ENCODE measurements at regions not wholly inside any gene's neighbourhood (a gene's known extent, or its start where the extent isn't known, plus 50 kb on each side); places are given as distances from the start of the nearest gene placed in this dataset.

DNA sequence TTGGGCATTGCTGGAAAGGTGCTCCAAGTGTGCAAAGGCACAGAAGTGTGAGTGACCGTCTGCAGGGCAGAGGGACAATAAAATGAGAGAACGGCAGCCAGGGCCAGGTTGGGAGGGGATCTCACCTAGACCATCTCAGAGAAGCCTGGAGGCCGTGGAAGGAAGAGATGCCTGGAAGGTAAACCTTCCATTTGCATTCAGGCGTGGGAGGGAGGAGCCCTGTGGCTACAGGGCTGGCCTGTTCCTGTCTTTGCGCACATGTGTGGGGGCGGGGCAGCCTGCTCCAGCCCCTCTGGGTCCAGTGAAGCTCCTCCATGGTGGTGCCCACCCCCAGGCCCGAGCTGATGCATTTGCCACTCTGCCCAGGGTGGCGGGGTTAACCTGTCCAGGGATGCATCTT lies 473.6 kb upstream of the MGMT start:
- Histone ChIP-seq H3K27me3 (ENCODE audit: control insufficient read depth in 2 of 2, insufficient read depth in 1 of 2, low read length in 1 of 2) (peaks cover 0 to 2% of the 10 kb centered on the region in 2 donors), H3K9me3 (ENCODE audit: control insufficient read depth in 2 of 2, insufficient read depth in 1 of 2, low read length in 1 of 2) (no peaks in the 10 kb centered on the region), H3K36me3 (ENCODE audit: control insufficient read depth in 2 of 2, insufficient read depth in 2 of 2, low read length in 1 of 2) (no peaks in the 10 kb centered on the region), H3K27ac (ENCODE audit: low read depth in 1 of 2, low read length in 1 of 2) (no peak overlapping the region), H3K4me3 (ENCODE audit: low read length in 2 of 2) (no peak overlapping the region), H3K4me1 (ENCODE audit: control insufficient read depth in 2 of 2, insufficient read depth in 2 of 2, low read length in 2 of 2) (no peaks in the 10 kb centered on the region)
- 90% methylated on average over 8 of the region's 8 CpGs for WGBS
- DNase-seq (ENCODE audit: low read depth in 6 of 9, low spot score in 9 of 9) = no peak

DNA sequence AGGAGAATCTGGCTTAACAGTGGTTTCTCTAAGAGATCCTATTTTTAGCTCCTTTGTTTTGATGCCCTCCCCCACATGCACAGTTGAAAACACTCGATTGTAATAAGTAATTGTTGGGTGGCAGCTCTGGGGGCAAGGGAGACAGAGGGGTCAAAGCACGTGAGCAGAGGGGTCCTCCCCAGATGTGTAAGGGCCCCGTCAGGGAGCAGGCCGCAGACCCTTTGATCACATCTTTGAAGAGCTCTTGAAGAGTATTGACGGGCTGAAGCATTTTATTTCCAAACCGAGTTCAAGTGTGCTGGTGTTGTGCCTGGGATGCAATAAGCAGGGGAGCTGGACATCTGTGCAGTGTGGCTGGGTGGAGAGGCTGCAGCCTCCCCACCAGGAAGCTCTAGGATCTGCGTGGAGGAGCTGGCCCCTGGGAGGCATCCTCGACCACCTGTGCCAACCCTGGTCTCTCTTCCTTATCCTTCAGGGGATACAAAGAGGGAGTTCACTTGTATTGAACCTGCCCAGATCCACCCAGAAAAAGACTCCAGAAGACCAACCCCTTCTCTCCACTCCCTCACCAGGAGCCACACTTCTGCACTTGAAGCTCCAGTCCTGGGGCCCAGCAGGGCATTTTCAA lies 473.0 kb upstream of the MGMT start:
- Histone ChIP-seq H3K4me1 (ENCODE audit: control insufficient read depth in 2 of 2, insufficient read depth in 2 of 2, low read length in 2 of 2) (no peaks in the 10 kb centered on the region), H3K27ac (ENCODE audit: low read depth in 1 of 2, low read length in 1 of 2) (no peak overlapping the region), H3K4me3 (ENCODE audit: low read length in 2 of 2) (no peak overlapping the region), H3K27me3 (ENCODE audit: control insufficient read depth in 2 of 2, insufficient read depth in 1 of 2, low read length in 1 of 2) (peaks cover 0 to 2% of the 10 kb centered on the region in 2 donors), H3K9me3 (ENCODE audit: control insufficient read depth in 2 of 2, insufficient read depth in 1 of 2, low read length in 1 of 2) (no peaks in the 10 kb centered on the region), H3K36me3 (ENCODE audit: control insufficient read depth in 2 of 2, insufficient read depth in 2 of 2, low read length in 1 of 2) (no peaks in the 10 kb centered on the region)
- WGBS = 93% methylated on average over 8 of the region's 8 CpGs
- DNase-seq (ENCODE audit: low read depth in 6 of 9, low spot score in 9 of 9) = no peak

DNA sequence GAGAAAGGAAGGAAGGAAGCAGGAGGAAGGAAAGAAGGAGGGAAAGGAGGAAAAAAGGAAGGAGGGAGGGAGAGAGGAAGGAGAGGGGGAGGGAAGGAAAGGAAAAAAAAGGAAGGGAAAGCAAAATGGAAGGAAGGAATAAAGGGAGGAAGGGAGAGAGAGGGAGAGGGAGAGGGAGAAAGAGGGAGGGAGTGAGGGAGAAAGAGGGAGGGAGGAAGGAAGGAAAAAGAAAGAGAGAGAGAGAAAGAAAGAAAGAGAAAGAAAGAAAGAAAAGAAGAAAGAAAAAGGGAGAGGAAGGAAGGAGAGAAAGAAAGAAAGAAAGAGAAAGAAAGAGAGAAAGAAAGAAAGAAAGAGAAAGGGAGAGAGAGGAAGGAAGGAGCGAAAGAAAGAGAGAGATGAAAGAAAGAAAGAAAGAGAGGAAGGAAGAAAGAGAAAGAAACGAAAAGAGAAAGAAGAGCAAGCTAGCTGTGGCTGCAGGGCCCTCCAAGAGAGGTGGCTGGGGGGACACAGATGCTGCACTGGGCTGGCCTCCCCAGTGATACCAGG lies 472.4 kb upstream of the MGMT start:
- 84% methylated on average over 2 of the region's 2 CpGs for WGBS

DNA sequence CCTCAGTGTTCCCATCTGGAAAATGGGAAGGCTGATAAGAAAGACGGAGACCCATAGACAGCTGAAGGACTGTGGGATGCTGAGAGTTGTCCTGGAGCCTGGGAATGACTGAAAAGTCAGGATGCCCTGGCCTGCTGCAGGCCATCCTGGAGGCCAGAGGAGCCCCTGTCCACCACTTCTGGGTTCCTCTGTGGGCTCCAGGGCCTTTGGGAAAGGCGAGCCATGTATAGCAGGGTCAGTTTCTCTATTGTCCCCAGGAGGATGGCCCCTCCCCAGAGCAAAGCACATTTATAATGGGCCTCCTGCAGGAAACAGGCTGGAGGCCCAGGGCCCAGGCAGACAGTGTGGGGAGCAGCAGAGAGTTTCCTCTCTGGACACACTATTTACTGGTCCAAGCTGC lies 471.4 kb upstream of the MGMT start:
- Histone ChIP-seq H3K36me3 (ENCODE audit: control insufficient read depth in 2 of 2, insufficient read depth in 2 of 2, low read length in 1 of 2) (no peaks in the 10 kb centered on the region), H3K27me3 (ENCODE audit: control insufficient read depth in 2 of 2, insufficient read depth in 1 of 2, low read length in 1 of 2) (peaks cover 0 to 2% of the 10 kb centered on the region in 2 donors), H3K9me3 (ENCODE audit: control insufficient read depth in 2 of 2, insufficient read depth in 1 of 2, low read length in 1 of 2) (no peaks in the 10 kb centered on the region), H3K4me3 (ENCODE audit: low read length in 2 of 2) (no peak overlapping the region), H3K27ac (ENCODE audit: low read depth in 1 of 2, low read length in 1 of 2) (no peak overlapping the region), H3K4me1 (ENCODE audit: control insufficient read depth in 2 of 2, insufficient read depth in 2 of 2, low read length in 2 of 2) (no peaks in the 10 kb centered on the region)
- WGBS = 88% methylated on average over 2 of the region's 2 CpGs
- DNase-seq (ENCODE audit: low read depth in 6 of 9, low spot score in 9 of 9) = no peak

More for the DNA sequence above, 472.4 kb upstream of the MGMT start:
- H3K4me3 ChIP-seq (ENCODE audit: low read length in 2 of 2) = no peak overlapping the region
- H3K4me1 ChIP-seq (ENCODE audit: control insufficient read depth in 2 of 2, insufficient read depth in 2 of 2, low read length in 2 of 2) = no peaks in the 10 kb centered on the region
- H3K27me3 ChIP-seq (ENCODE audit: control insufficient read depth in 2 of 2, insufficient read depth in 1 of 2, low read length in 1 of 2) = peaks cover 0 to 2% of the 10 kb centered on the region in 2 donors
- no peak for DNase-seq (ENCODE audit: low read depth in 6 of 9, low spot score in 9 of 9)
- no peaks in the 10 kb centered on the region for H3K9me3 ChIP-seq (ENCODE audit: control insufficient read depth in 2 of 2, insufficient read depth in 1 of 2, low read length in 1 of 2)
- H3K36me3 ChIP-seq (ENCODE audit: control insufficient read depth in 2 of 2, insufficient read depth in 2 of 2, low read length in 1 of 2) = no peaks in the 10 kb centered on the region
- H3K27ac ChIP-seq (ENCODE audit: low read depth in 1 of 2, low read length in 1 of 2) = no peak overlapping the region

DNA sequence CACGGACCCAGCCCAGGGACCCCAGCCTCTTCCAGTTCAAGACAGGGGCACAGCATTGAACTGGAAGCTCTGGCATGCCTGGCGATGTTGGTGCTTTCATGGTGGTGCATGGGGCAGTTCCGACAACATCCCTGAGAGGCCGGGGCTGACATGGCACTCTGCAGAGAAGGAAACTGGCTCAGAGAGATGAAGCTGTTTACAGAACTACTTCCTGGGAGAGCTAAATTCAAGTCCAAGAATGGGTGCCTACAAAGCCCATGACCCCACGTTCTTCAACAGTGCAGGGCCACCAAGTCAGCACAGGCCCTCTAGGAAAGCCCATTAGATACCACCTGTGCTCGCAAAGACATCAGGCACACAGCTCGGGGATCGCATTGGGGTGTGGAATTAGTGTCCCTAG lies 470.9 kb upstream of the MGMT start:
- Histone ChIP-seq H3K27ac (ENCODE audit: low read depth in 1 of 2, low read length in 1 of 2) (no peak overlapping the region), H3K4me1 (ENCODE audit: control insufficient read depth in 2 of 2, insufficient read depth in 2 of 2, low read length in 2 of 2) (no peaks in the 10 kb centered on the region), H3K4me3 (ENCODE audit: low read length in 2 of 2) (no peak overlapping the region), H3K36me3 (ENCODE audit: control insufficient read depth in 2 of 2, insufficient read depth in 2 of 2, low read length in 1 of 2) (no peaks in the 10 kb centered on the region), H3K27me3 (ENCODE audit: control insufficient read depth in 2 of 2, insufficient read depth in 1 of 2, low read length in 1 of 2) (peaks cover 0 to under 1% of the 10 kb centered on the region in 2 donors), H3K9me3 (ENCODE audit: control insufficient read depth in 2 of 2, insufficient read depth in 1 of 2, low read length in 1 of 2) (no peaks in the 10 kb centered on the region)
- DNase-seq (ENCODE audit: low read depth in 6 of 9, low spot score in 9 of 9) = no peak
- 90% methylated on average over 8 of the region's 8 CpGs for WGBS

DNA sequence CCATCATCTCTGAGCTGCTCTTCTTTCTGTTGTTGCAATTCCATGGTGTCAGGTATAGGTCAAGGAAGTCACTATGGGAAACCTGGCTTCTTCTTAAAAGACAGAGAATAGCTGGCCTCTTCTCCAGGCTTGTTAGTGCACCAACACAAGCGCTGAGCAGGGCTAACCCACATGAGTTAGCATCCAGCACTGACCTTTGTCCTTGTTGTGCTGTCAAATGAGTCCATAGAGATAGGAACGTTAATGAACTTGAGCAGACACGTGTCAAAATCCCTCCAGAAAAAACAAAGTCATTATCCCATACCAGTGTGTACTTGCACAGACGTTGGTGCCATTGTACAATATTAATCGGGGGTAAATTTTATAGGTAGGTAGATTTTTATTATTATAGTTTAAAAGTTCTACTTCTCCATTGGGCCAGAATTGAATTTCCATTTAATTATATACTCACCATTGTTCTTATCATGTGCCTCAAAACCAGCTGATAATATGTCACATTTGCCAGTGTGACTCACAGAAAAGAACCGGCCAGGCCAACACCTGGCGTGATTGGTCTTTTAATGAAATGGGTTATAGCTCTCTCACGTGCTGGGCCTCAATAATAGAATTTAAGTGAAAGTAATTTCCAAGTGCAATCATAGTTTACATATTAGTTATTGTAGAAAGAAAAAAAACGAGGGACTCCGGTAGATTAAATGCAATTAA lies 468.8 kb upstream of the MGMT start:
- H3K27ac ChIP-seq (ENCODE audit: low read depth in 1 of 2, low read length in 1 of 2) = no peak overlapping the region
- no peaks in the 10 kb centered on the region for H3K4me1 ChIP-seq (ENCODE audit: control insufficient read depth in 2 of 2, insufficient read depth in 2 of 2, low read length in 2 of 2)
- H3K27me3 ChIP-seq (ENCODE audit: control insufficient read depth in 2 of 2, insufficient read depth in 1 of 2, low read length in 1 of 2) = no peaks in the 10 kb centered on the region
- no peak overlapping the region for H3K4me3 ChIP-seq (ENCODE audit: low read length in 2 of 2)
- 95% methylated on average over 10 of the region's 10 CpGs for WGBS
- no peak for DNase-seq (ENCODE audit: low read depth in 6 of 9, low spot score in 9 of 9)
- H3K9me3 ChIP-seq (ENCODE audit: control insufficient read depth in 2 of 2, insufficient read depth in 1 of 2, low read length in 1 of 2) = no peaks in the 10 kb centered on the region
- no peaks in the 10 kb centered on the region for H3K36me3 ChIP-seq (ENCODE audit: control insufficient read depth in 2 of 2, insufficient read depth in 2 of 2, low read length in 1 of 2)

DNA sequence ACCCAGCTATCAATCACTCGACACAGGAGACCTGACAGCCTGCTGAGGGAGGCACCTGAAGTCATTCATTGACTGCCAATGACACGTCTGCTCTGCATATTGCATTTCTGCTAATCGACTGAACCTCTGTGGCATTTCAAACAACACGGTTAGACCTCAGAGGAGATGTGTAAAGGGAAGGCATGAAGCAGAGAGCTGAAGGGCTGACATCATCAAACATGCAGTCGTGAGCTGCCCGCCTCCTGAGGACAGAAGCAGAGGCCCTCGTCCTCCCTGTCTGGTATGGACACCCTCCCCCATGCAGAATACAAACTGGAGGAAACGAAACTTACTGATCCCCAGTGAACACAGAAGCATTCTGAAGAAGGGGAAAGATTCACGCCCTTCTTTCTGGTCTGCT lies 462.6 kb upstream of the MGMT start:
- Histone ChIP-seq H3K27me3 (ENCODE audit: control insufficient read depth in 2 of 2, insufficient read depth in 1 of 2, low read length in 1 of 2) (no peaks in the 10 kb centered on the region), H3K4me1 (ENCODE audit: control insufficient read depth in 2 of 2, insufficient read depth in 2 of 2, low read length in 2 of 2) (no peaks in the 10 kb centered on the region), H3K27ac (ENCODE audit: low read depth in 1 of 2, low read length in 1 of 2) (no peak overlapping the region), H3K36me3 (ENCODE audit: control insufficient read depth in 2 of 2, insufficient read depth in 2 of 2, low read length in 1 of 2) (no peaks in the 10 kb centered on the region), H3K9me3 (ENCODE audit: control insufficient read depth in 2 of 2, insufficient read depth in 1 of 2, low read length in 1 of 2) (no peaks in the 10 kb centered on the region), H3K4me3 (ENCODE audit: low read length in 2 of 2) (no peak overlapping the region)
- 88% methylated on average over 9 of the region's 9 CpGs for WGBS
- DNase-seq (ENCODE audit: low read depth in 6 of 9, low spot score in 9 of 9) = no peak

DNA sequence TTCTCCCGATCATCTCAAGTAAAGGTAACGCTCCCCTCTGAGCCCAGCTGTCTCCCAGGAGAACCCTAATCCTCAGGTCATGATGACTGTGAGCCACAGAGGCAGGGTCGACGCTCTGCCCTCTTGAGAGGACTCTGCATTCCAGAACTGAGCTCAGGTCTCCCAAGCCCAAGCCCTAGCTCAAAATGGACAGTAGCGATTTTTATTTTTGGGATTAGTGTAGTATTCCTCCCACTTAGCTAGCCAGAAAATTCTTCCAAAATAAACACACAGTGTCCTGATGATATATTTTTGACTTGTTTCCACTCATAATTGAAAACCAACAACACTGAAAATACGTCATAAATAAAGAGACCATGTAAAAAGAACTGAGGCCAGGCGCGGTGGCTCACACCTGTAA lies 462.0 kb upstream of the MGMT start:
- no peak overlapping the region for H3K4me3 ChIP-seq (ENCODE audit: low read length in 2 of 2)
- no peak for DNase-seq (ENCODE audit: low read depth in 6 of 9, low spot score in 9 of 9)
- no peaks in the 10 kb centered on the region for H3K4me1 ChIP-seq (ENCODE audit: control insufficient read depth in 2 of 2, insufficient read depth in 2 of 2, low read length in 2 of 2)
- 92% methylated on average over 8 of the region's 8 CpGs for WGBS
- H3K27me3 ChIP-seq (ENCODE audit: control insufficient read depth in 2 of 2, insufficient read depth in 1 of 2, low read length in 1 of 2) = no peaks in the 10 kb centered on the region
- no peak overlapping the region for H3K27ac ChIP-seq (ENCODE audit: low read depth in 1 of 2, low read length in 1 of 2)
- H3K36me3 ChIP-seq (ENCODE audit: control insufficient read depth in 2 of 2, insufficient read depth in 2 of 2, low read length in 1 of 2) = no peaks in the 10 kb centered on the region
- H3K9me3 ChIP-seq (ENCODE audit: control insufficient read depth in 2 of 2, insufficient read depth in 1 of 2, low read length in 1 of 2) = no peaks in the 10 kb centered on the region

DNA sequence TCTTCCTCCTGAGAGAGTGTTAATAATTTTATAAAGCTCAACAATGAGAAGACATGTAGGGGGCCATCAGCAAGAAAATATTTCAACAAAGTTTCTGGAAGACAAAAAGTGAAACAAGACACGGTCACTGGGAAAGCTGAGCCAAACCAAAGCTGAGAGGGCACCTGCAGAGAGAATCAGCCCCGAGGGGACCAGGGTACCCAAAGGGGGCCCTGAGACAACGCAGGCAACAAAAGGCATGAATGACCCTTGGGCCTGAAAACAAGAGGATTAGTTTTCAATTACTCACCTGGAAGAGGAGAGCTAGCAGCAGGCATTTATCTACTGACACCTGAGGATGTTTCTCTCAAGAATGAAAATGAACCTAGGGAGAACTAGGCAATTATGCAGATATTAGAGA lies 461.2 kb upstream of the MGMT start:
- no peaks in the 10 kb centered on the region for H3K36me3 ChIP-seq (ENCODE audit: control insufficient read depth in 2 of 2, insufficient read depth in 2 of 2, low read length in 1 of 2)
- no peaks in the 10 kb centered on the region for H3K4me1 ChIP-seq (ENCODE audit: control insufficient read depth in 2 of 2, insufficient read depth in 2 of 2, low read length in 2 of 2)
- no peak for DNase-seq (ENCODE audit: low read depth in 6 of 9, low spot score in 9 of 9)
- no peak overlapping the region for H3K4me3 ChIP-seq (ENCODE audit: low read length in 2 of 2)
- H3K9me3 ChIP-seq (ENCODE audit: control insufficient read depth in 2 of 2, insufficient read depth in 1 of 2, low read length in 1 of 2) = no peaks in the 10 kb centered on the region
- 83% methylated on average over 3 of the region's 3 CpGs for WGBS
- H3K27me3 ChIP-seq (ENCODE audit: control insufficient read depth in 2 of 2, insufficient read depth in 1 of 2, low read length in 1 of 2) = no peaks in the 10 kb centered on the region
- no peak overlapping the region for H3K27ac ChIP-seq (ENCODE audit: low read depth in 1 of 2, low read length in 1 of 2)

All from thymus (tissue), 11 donors.